ENCODE measurements at regions not wholly inside any gene's neighbourhood (a gene's known extent, or its start where the extent isn't known, plus 50 kb on each side); places are given as distances from the start of the nearest gene placed in this dataset.

GRCh38 chr1:114322734-114323133, 169.1 kb upstream of the SYT6 start:
- CTCF ChIA-PET: no interaction called here
- intact Hi-C loops (cut with micrococcal nuclease): no loop called here
- no peaks in the 10 kb centered on the region for H3K9me3 ChIP-seq (ENCODE audit: control insufficient read depth in 1 of 2, insufficient read depth in 1 of 2, low read depth in 1 of 2, low read length in 2 of 2)

More at GRCh38 chr1:114322734-114323133, 169.1 kb upstream of the SYT6 start:
- RAD21 ChIA-PET (ENCODE audit: low non-redundant PET in 1 of 2, low total read pairs in 2 of 2, uncharacterized antibody in 2 of 2, unreplicated experiment in 2 of 2): no interaction called here
- ATAC-seq (no peak), DNase-seq (ENCODE audit: low read depth, low spot score) (no peak)
- H3K27me3 ChIP-seq (ENCODE audit: insufficient read depth, low read length): no peaks in the 10 kb centered on the region
- no peak overlapping the region for H2AFZ ChIP-seq (ENCODE audit: low read depth, low read length, poor library complexity, severe bottlenecking)
- H3K4me1 ChIP-seq (ENCODE audit: control insufficient read depth in 1 of 2, insufficient read depth in 2 of 2, low read length in 2 of 2): no peaks in the 10 kb centered on the region
- H3K36me3 ChIP-seq (ENCODE audit: control insufficient read depth in 1 of 2, insufficient read depth in 2 of 2, low read length in 2 of 2): no peaks in the 10 kb centered on the region
- TF ChIP-seq MAX (IDR thresholded peaks at IDR 0.05) (no peak), CEBPB (IDR thresholded peaks at IDR 0.05; ENCODE audit: low read depth) (no peak), SIN3A (IDR thresholded peaks at IDR 0.05; ENCODE audit: low read depth) (no peak), SRF (IDR thresholded peaks at IDR 0.05; ENCODE audit: low read depth) (no peak), CBX3 (IDR thresholded peaks at IDR 0.05; ENCODE audit: low read depth) (no peak), YY1 (IDR thresholded peaks at IDR 0.05; ENCODE audit: extremely low read depth, insufficient replicate concordance, low read depth, low read length) (no peak), EGR1 (IDR thresholded peaks at IDR 0.05; ENCODE audit: low read depth) (no peak), RAD21 (IDR thresholded peaks at IDR 0.05; ENCODE audit: low read depth) (no peak), JUND (IDR thresholded peaks at IDR 0.05) (no peak), FOSL1 (IDR thresholded peaks at IDR 0.05; ENCODE audit: low read depth) (no peak), CTCF (IDR thresholded peaks at IDR 0.05 in 2 of 3, conservative IDR thresholded peaks at IDR 0.05 in 1 of 3; ENCODE audit: borderline replicate concordance in 1 of 3, insufficient read depth in 1 of 3, low read depth in 2 of 3, low read length in 2 of 3) (no peak), ZNF274 (IDR thresholded peaks at IDR 0.05; ENCODE audit: low read depth, low read length) (no peak), REST (IDR thresholded peaks at IDR 0.05; ENCODE audit: low read depth) (no peak), ATF3 (IDR thresholded peaks at IDR 0.05) (no peak), TCF7L2 (IDR thresholded peaks at IDR 0.05; ENCODE audit: borderline replicate concordance, extremely low read depth, insufficient read depth, insufficient read length) (no peak)
- no peaks in the 10 kb centered on the region for H3K79me2 ChIP-seq (ENCODE audit: insufficient read depth, low read length)
- H4K20me1 ChIP-seq (ENCODE audit: insufficient read depth): no peaks in the 10 kb centered on the region
- BruUV-seq (replicated peaks): no TSS peak
- no peak overlapping the region for H3K4me2 ChIP-seq (ENCODE audit: low read length)
- no peak overlapping the region for H3K9ac ChIP-seq (ENCODE audit: low read length)
- H3K9me2 ChIP-seq (ENCODE audit: insufficient read depth): no peaks in the 10 kb centered on the region
- H3K27ac ChIP-seq (ENCODE audit: low read depth, low read length): no peak overlapping the region
- no peak overlapping the region for H3K4me3 ChIP-seq (replicated peaks in 1 of 2; ENCODE audit: low read depth in 1 of 2, low read length in 2 of 2)
- POLR2A ChIA-PET: no interaction called here
